Endothelial cell of umbilical vein (primary cell): ENCODE measurements at regions not wholly inside any gene's neighbourhood (a gene's known extent, or its start where the extent isn't known, plus 50 kb on each side); places are given as distances from the start of the nearest gene placed in this dataset.

ENCODE experiments used
- BruUV-seq: library from RNA; stranded (reverse); fragments of 400-500 nt; replicated peaks from 2 replicates; lab custom pipeline; 2021; lab: Mats Ljungman, UMichigan
- CTCF ChIA-PET: fragments of 300-600, 350-600 bp; sonication (Branson Sonifier 250); formaldehyde crosslinking; loops from one replicate; lab custom pipeline; 2021; ENCODE audit warnings: antibody characterized with exemption, inconsistent platforms; lab: Charles Lee
- POLR2A ChIA-PET: fragments of 300-600, 350-600 bp; sonication (Branson Sonifier 250); formaldehyde crosslinking; loops from one replicate; lab custom pipeline; 2021; ENCODE audit warnings: antibody characterized with exemption, inconsistent platforms; lab: Charles Lee
- DNase-seq: peaks from one replicate; pipeline ENCODE4 v3.0.0-alpha.2; 2011; ENCODE audit warnings: low read depth, low spot score
- FAIRE-seq: peaks from 2 replicates; lab custom pipeline; 2011; peaks lifted over from hg19 to GRCh38; lab: Jason Lieb, UNC
- H2AFZ ChIP-seq: 2 replicates; pipeline ENCODE4 v1.6.0; 2012; ENCODE audit warnings: low read depth, low read length, control low read depth, inconsistent platforms
- H3K27ac ChIP-seq: 2 replicates; pipeline ENCODE4 v1.5.1; 2011; ENCODE audit warnings: low read depth, mild to moderate bottlenecking, control low read depth, low read length, moderate library complexity; ENCODE audit not compliant: insufficient read depth
- H3K27me3 ChIP-seq, 2 experiments: 2 replicates each; pipeline versions ENCODE4 v1.6.0 to v1.6.1; 2011; ENCODE audit warnings: low read length in 2 of 2, mixed read lengths in 1 of 2; ENCODE audit not compliant: control insufficient read depth in 2 of 2, insufficient read depth in 2 of 2
- H3K36me3 ChIP-seq, 2 experiments: 2 replicates in 1 of 2; 3 replicates in 1 of 2; pipeline ENCODE4 v1.5.1; 2011; ENCODE audit warnings: low read length in 2 of 2, mild to moderate bottlenecking in 1 of 2, moderate library complexity in 1 of 2; ENCODE audit not compliant: control insufficient read depth in 2 of 2, insufficient read depth in 2 of 2; ENCODE audit errors: extremely low read depth in 1 of 2
- H3K4me1 ChIP-seq: 3 replicates; pipeline ENCODE4 v1.5.1; 2011; ENCODE audit warnings: mild to moderate bottlenecking, low read length; ENCODE audit not compliant: control insufficient read depth, insufficient read depth; ENCODE audit errors: extremely low read depth
- H3K4me2 ChIP-seq: 2 replicates; pipeline ENCODE4 v1.6.1; 2011; ENCODE audit warnings: low read length, control low read depth, mixed read lengths; ENCODE audit not compliant: insufficient read depth
- H3K4me3 ChIP-seq, 3 experiments: fragments of 200-600 bp in 1 of 3; sonication (generic), shearing (Covaris generic) in 1 of 3; replicated peaks in 1 of 3; 2 replicates each; pipeline ENCODE4 v1.5.1; 2011 to 2016; ENCODE audit warnings: control low read depth in 3 of 3, low read length in 3 of 3, mild to moderate bottlenecking in 2 of 3, inconsistent platforms in 1 of 3, low read depth in 1 of 3, moderate library complexity in 1 of 3; ENCODE audit not compliant: insufficient read depth in 1 of 3
- H3K79me2 ChIP-seq: 2 replicates; pipeline ENCODE4 v1.6.0; 2012; ENCODE audit warnings: low read length, inconsistent platforms; ENCODE audit not compliant: control insufficient read depth, insufficient read depth
- H3K9ac ChIP-seq: replicated peaks from 2 replicates; pipeline ENCODE3; 2011; ENCODE audit warnings: low read length, control low read depth; ENCODE audit not compliant: insufficient read depth; ENCODE audit errors: extremely low read depth
- H3K9me1 ChIP-seq: replicated peaks from 3 replicates; pipeline ENCODE4 v1.6.0; 2011; ENCODE audit warnings: mild to moderate bottlenecking, low read length; ENCODE audit not compliant: control insufficient read depth, insufficient read depth; ENCODE audit errors: extremely low read depth
- H3K9me3 ChIP-seq: replicated peaks from 2 replicates; pipeline ENCODE4 v1.5.1; 2012; ENCODE audit warnings: low read length, inconsistent platforms; ENCODE audit not compliant: control insufficient read depth, insufficient read depth
- H4K20me1 ChIP-seq: replicated peaks from 2 replicates; pipeline ENCODE3; 2011; ENCODE audit warnings: mild to moderate bottlenecking, low read length; ENCODE audit not compliant: control insufficient read depth, insufficient read depth; ENCODE audit errors: extremely low read depth
- EZH2 ChIP-seq: IDR thresholded peaks from 2 replicates; pipeline ENCODE4 v1.6.1; 2012; ENCODE audit warnings: borderline replicate concordance, low read depth, mild to moderate bottlenecking, moderate library complexity, low read length, inconsistent platforms; ENCODE audit not compliant: severe bottlenecking
- FOS ChIP-seq: IDR thresholded peaks from 2 replicates; pipeline ENCODE4 v1.6.1; 2011; ENCODE audit warnings: mild to moderate bottlenecking, low read length, moderate library complexity, borderline replicate concordance; ENCODE audit not compliant: insufficient read depth
- GATA2 ChIP-seq: IDR thresholded peaks from 2 replicates; pipeline ENCODE4 v1.7.0; 2011; ENCODE audit warnings: low read depth, mild to moderate bottlenecking, moderate library complexity, mixed read lengths, low read length; ENCODE audit not compliant: insufficient read length, insufficient read depth
- JUN ChIP-seq: IDR thresholded peaks from 2 replicates; pipeline ENCODE4 v1.6.1; 2011; ENCODE audit warnings: borderline replicate concordance, low read depth; ENCODE audit not compliant: insufficient read length, insufficient read depth
- MYC ChIP-seq: IDR thresholded peaks from one replicate; pipeline ENCODE4 v1.6.1; 2011; ENCODE audit warnings: mild to moderate bottlenecking, low read depth, low read length
- POLR2A ChIP-seq: IDR thresholded peaks from 2 replicates; pipeline ENCODE4 v1.6.1; 2012; ENCODE audit warnings: low read depth, mild to moderate bottlenecking, control low read depth, low read length
- POLR2AphosphoS5 ChIP-seq: IDR thresholded peaks from 2 replicates; pipeline ENCODE4 v1.6.1; 2012; ENCODE audit warnings: low read depth, mild to moderate bottlenecking, control low read depth, low read length, moderate library complexity; ENCODE audit not compliant: insufficient read depth
- dilution Hi-C: fragments of 300-500 bp; cut with MboI; formaldehyde crosslinking; loops from one replicate; pipeline ENCODE4 v1.15.0; 2019; ENCODE audit warnings: low sequenced_read_pairs; ENCODE audit not compliant: extremely low pct_ligation_motif_present
- intact Hi-C: fragments of 100-400 bp; cut with micrococcal nuclease; formaldehyde crosslinking; loops from one replicate; pipeline ENCODE4 v1.10.0; 2022
- TF ChIP-seq, protein P1 (sequence below), 2 donors: IDR thresholded peaks; 1 replicate in 1 of 2; 2 replicates in 1 of 2; pipeline ENCODE4 v1.5.1; 2011; ENCODE audit warnings: low read length in 2 of 2, mild to moderate bottlenecking in 2 of 2, moderate library complexity in 2 of 2, control low read depth in 1 of 2, inconsistent platforms in 1 of 2, low read depth in 1 of 2; ENCODE audit not compliant: insufficient read depth in 1 of 2; ENCODE audit errors: extremely low read depth in 1 of 2
- TF ChIP-seq, protein P2 (sequence below): IDR thresholded peaks from 2 replicates; pipeline ENCODE4 v1.6.1; 2011; ENCODE audit not compliant: insufficient read depth, insufficient read length

DNA sequence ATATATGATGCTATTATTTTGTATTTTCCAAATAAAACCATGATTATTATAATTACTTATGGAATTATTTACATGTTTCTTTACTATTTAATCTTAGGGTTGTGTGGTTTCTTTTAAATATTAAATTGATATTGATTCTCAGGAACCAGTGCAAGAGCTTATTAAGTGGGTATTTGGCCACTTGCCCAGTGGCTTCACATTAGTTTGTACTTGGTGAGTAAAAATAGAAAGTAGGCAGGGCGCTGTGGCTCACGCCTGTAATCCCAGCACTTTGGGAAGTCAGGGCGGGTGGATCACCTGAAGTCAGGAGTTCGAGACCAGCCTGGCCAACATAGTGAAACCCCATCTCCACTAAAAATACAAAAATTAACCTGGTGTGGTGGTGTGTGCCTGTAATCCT lies 497.1 kb downstream of the PTPRC start:
- ChIA-PET POLR2A (no interaction called here), CTCF (no interaction called here)
- no peaks in the 10 kb centered on the region for H4K20me1 ChIP-seq
- no peaks in the 10 kb centered on the region for H3K36me3 ChIP-seq
- no peaks in the 10 kb centered on the region for H3K27me3 ChIP-seq
- FAIRE-seq: no peak
- no peaks in the 10 kb centered on the region for H3K9me3 ChIP-seq
- intact Hi-C loops: no loop called here
- no peak overlapping the region for H3K27ac ChIP-seq
- dilution Hi-C loops: no loop called here
- H3K4me1 ChIP-seq: no peaks in the 10 kb centered on the region
- H3K4me3 ChIP-seq: no peak overlapping the region
- BruUV-seq: no TSS peak
- H3K79me2 ChIP-seq: no peaks in the 10 kb centered on the region
- TF ChIP-seq, protein P1, sequence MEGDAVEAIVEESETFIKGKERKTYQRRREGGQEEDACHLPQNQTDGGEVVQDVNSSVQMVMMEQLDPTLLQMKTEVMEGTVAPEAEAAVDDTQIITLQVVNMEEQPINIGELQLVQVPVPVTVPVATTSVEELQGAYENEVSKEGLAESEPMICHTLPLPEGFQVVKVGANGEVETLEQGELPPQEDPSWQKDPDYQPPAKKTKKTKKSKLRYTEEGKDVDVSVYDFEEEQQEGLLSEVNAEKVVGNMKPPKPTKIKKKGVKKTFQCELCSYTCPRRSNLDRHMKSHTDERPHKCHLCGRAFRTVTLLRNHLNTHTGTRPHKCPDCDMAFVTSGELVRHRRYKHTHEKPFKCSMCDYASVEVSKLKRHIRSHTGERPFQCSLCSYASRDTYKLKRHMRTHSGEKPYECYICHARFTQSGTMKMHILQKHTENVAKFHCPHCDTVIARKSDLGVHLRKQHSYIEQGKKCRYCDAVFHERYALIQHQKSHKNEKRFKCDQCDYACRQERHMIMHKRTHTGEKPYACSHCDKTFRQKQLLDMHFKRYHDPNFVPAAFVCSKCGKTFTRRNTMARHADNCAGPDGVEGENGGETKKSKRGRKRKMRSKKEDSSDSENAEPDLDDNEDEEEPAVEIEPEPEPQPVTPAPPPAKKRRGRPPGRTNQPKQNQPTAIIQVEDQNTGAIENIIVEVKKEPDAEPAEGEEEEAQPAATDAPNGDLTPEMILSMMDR (IDR thresholded peaks at IDR 0.05; ENCODE audit: extremely low read depth in 1 of 2, insufficient read depth in 1 of 2, low read depth in 1 of 2, low read length in 2 of 2): no peak
- TF ChIP-seq FOS (no peak), POLR2AphosphoS5 (no peak)
- no peak overlapping the region for H2AFZ ChIP-seq
- no peak overlapping the region for H3K9ac ChIP-seq
- no peaks in the 10 kb centered on the region for H3K9me1 ChIP-seq
- DNase-seq: no peak
- no peak overlapping the region for H3K4me2 ChIP-seq

- TF ChIP-seq EZH2 (no peak), MYC (no peak), POLR2A (no peak), FOS (no peak), GATA2 (no peak), POLR2AphosphoS5 (no peak), JUN (no peak)
- TF ChIP-seq, protein P2, sequence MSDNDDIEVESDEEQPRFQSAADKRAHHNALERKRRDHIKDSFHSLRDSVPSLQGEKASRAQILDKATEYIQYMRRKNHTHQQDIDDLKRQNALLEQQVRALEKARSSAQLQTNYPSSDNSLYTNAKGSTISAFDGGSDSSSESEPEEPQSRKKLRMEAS: no peak
- TF ChIP-seq, protein P1 (IDR thresholded peaks at IDR 0.05; ENCODE audit: extremely low read depth in 1 of 2, insufficient read depth in 1 of 2, low read depth in 1 of 2, low read length in 2 of 2): no peak
- no peak for FAIRE-seq
- Histone ChIP-seq H4K20me1 (no peaks in the 10 kb centered on the region), H3K27me3 (no peaks in the 10 kb centered on the region), H3K27ac (no peak overlapping the region), H3K9me3 (no peaks in the 10 kb centered on the region), H3K4me3 (no peak overlapping the region), H3K9me1 (no peaks in the 10 kb centered on the region), H3K4me1 (no peaks in the 10 kb centered on the region), H3K4me2 (no peak overlapping the region), H2AFZ (no peak overlapping the region), H3K36me3 (no peaks in the 10 kb centered on the region), H3K79me2 (no peaks in the 10 kb centered on the region), H3K9ac (no peak overlapping the region)
- POLR2A ChIA-PET: no interaction called here
- dilution Hi-C loops: no loop called here
- no peak for DNase-seq
- CTCF ChIA-PET: no interaction called here
- intact Hi-C loops: no loop called here
- BruUV-seq: no TSS peak
Measured at GRCh38 chr1:199138061-199138460, 499.2 kb downstream of the PTPRC start.
